Astrocyte (in vitro differentiated cells and primary cell): ENCODE measurements at regions not wholly inside any gene's neighbourhood (a gene's known extent, or its start where the extent isn't known, plus 50 kb on each side); places are given as distances from the start of the nearest gene placed in this dataset.
"Not testable (repeated sequence)": the region's sequence is repeated elsewhere in the genome, so short reads cannot be mapped to it uniquely, and the experiment has no call there.

Experiments
- DNase-seq: peaks from one replicate; pipeline ENCODE4 v3.0.0-alpha.2; 2010; ENCODE audit warnings: low read depth
- FAIRE-seq: peaks from 2 replicates; lab custom pipeline; 2011; peaks lifted over from hg19 to GRCh38; lab: Jason Lieb, UNC
- H2AFZ ChIP-seq: 2 replicates; pipeline ENCODE4 v1.6.0; 2012; ENCODE audit warnings: low read depth, low read length, inconsistent platforms
- H3K27ac ChIP-seq: 2 replicates; pipeline ENCODE4 v1.5.1; 2011; ENCODE audit warnings: low read depth, low read length, inconsistent platforms
- H3K27me3 ChIP-seq: 2 replicates; pipeline ENCODE4 v1.6.0; 2011; ENCODE audit warnings: low read length, inconsistent platforms; ENCODE audit not compliant: insufficient read depth
- H3K36me3 ChIP-seq: 2 replicates; pipeline ENCODE4 v1.5.1; 2011; ENCODE audit warnings: low read length, inconsistent platforms; ENCODE audit not compliant: insufficient read depth
- H3K4me1 ChIP-seq: 2 replicates; pipeline ENCODE4 v1.5.1; 2011; ENCODE audit warnings: low read length, inconsistent platforms; ENCODE audit not compliant: insufficient read depth
- H3K4me2 ChIP-seq: 2 replicates; pipeline ENCODE4 v1.6.0; 2012; ENCODE audit warnings: low read length, inconsistent platforms
- H3K4me3 ChIP-seq: 2 replicates; pipeline ENCODE4 v1.5.1; 2011; ENCODE audit warnings: low read depth, mild to moderate bottlenecking, low read length, inconsistent platforms; ENCODE audit not compliant: insufficient read depth
- H3K79me2 ChIP-seq: 2 replicates; pipeline ENCODE4 v1.6.0; 2012; ENCODE audit warnings: mild to moderate bottlenecking, low read length, inconsistent platforms; ENCODE audit not compliant: insufficient read depth
- H3K9ac ChIP-seq: 2 replicates; pipeline ENCODE4 v1.6.0; 2012; ENCODE audit warnings: mild to moderate bottlenecking, low read length, inconsistent platforms
- H3K9me3 ChIP-seq: 2 replicates; pipeline ENCODE4 v1.5.1; 2012; ENCODE audit warnings: low read depth, mild to moderate bottlenecking, low read length, inconsistent platforms; ENCODE audit not compliant: insufficient read depth
- H4K20me1 ChIP-seq: 2 replicates; pipeline ENCODE4 v1.6.0; 2012; ENCODE audit warnings: low read length, inconsistent platforms; ENCODE audit not compliant: insufficient read depth
- H3K27ac Mint-ChIP-seq: one replicate; pipeline ENCODE4 v1.8.0; 2021; ENCODE audit warnings: mild to moderate bottlenecking, mixed read lengths; ENCODE audit not compliant: unreplicated experiment
- H3K27me3 Mint-ChIP-seq: one replicate; pipeline ENCODE4 v1.8.0; 2021; ENCODE audit warnings: low read depth, mixed read lengths; ENCODE audit not compliant: unreplicated experiment
- H3K36me3 Mint-ChIP-seq: one replicate; pipeline ENCODE4 v1.8.0; 2021; ENCODE audit warnings: low read depth, mixed read lengths; ENCODE audit not compliant: unreplicated experiment
- H3K4me1 Mint-ChIP-seq: one replicate; pipeline ENCODE4 v1.8.0; 2021; ENCODE audit warnings: low read depth, mixed read lengths; ENCODE audit not compliant: unreplicated experiment
- H3K4me3 Mint-ChIP-seq: one replicate; pipeline ENCODE4 v1.8.0; 2021; ENCODE audit warnings: mild to moderate bottlenecking, moderate library complexity, mixed read lengths; ENCODE audit not compliant: unreplicated experiment
- H3K9me3 Mint-ChIP-seq: one replicate; pipeline ENCODE4 v1.8.0; 2021; ENCODE audit warnings: mild to moderate bottlenecking, mixed read lengths; ENCODE audit not compliant: unreplicated experiment
- EZH2 ChIP-seq: IDR thresholded peaks from 2 replicates; pipeline ENCODE4 v1.6.1; 2012; ENCODE audit warnings: mild to moderate bottlenecking, low read length, inconsistent platforms; ENCODE audit not compliant: insufficient read depth
- TF ChIP-seq, protein P1 (sequence below): IDR thresholded peaks from 2 replicates; pipeline ENCODE4 v1.5.1; 2011; ENCODE audit warnings: low read depth, mild to moderate bottlenecking, inconsistent platforms, low read length, moderate library complexity; ENCODE audit not compliant: insufficient read depth

DNA sequence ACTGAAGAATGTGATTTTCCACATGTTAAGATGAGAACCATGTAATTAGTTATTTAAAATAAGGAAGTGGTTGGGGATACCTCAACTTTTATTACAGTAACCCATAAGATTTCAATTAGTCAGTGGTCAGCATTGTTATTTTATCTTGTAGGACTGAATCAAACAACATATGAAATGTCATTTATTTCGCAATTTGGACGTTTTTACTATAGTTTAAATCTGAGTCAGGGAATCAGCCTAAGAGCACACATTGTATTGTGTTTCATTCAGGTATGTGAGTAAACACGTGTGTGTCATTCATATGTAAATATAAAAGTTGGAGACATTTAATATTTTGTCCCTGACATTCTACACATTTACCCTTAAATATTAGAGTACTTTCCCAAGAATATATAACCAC is 1418.7 kb downstream of the GRIK2 start:
- TF ChIP-seq, protein P1, sequence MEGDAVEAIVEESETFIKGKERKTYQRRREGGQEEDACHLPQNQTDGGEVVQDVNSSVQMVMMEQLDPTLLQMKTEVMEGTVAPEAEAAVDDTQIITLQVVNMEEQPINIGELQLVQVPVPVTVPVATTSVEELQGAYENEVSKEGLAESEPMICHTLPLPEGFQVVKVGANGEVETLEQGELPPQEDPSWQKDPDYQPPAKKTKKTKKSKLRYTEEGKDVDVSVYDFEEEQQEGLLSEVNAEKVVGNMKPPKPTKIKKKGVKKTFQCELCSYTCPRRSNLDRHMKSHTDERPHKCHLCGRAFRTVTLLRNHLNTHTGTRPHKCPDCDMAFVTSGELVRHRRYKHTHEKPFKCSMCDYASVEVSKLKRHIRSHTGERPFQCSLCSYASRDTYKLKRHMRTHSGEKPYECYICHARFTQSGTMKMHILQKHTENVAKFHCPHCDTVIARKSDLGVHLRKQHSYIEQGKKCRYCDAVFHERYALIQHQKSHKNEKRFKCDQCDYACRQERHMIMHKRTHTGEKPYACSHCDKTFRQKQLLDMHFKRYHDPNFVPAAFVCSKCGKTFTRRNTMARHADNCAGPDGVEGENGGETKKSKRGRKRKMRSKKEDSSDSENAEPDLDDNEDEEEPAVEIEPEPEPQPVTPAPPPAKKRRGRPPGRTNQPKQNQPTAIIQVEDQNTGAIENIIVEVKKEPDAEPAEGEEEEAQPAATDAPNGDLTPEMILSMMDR, result no peak
- no peak for TF ChIP-seq EZH2
- Histone ChIP-seq H3K36me3 (no peaks in the 10 kb centered on the region), H3K4me2 (no peak overlapping the region), H3K4me3 (no peak overlapping the region), H3K79me2 (no peaks in the 10 kb centered on the region), H2AFZ (no peak overlapping the region), H3K27me3 (no peaks in the 10 kb centered on the region), H3K9me3 (no peaks in the 10 kb centered on the region), H4K20me1 (no peaks in the 10 kb centered on the region), H3K27ac (no peak overlapping the region), H3K9ac (no peak overlapping the region), H3K4me1 (no peaks in the 10 kb centered on the region)
- FAIRE-seq, result no peak
- Mint-ChIP-seq H3K4me3 (no peak overlapping the region), H3K36me3 (no peaks in the 10 kb centered on the region), H3K27me3 (no peaks in the 10 kb centered on the region), H3K27ac (no peak overlapping the region), H3K9me3 (peaks cover 2% of the 10 kb centered on the region), H3K4me1 (no peaks in the 10 kb centered on the region)
- no peak for DNase-seq

DNA sequence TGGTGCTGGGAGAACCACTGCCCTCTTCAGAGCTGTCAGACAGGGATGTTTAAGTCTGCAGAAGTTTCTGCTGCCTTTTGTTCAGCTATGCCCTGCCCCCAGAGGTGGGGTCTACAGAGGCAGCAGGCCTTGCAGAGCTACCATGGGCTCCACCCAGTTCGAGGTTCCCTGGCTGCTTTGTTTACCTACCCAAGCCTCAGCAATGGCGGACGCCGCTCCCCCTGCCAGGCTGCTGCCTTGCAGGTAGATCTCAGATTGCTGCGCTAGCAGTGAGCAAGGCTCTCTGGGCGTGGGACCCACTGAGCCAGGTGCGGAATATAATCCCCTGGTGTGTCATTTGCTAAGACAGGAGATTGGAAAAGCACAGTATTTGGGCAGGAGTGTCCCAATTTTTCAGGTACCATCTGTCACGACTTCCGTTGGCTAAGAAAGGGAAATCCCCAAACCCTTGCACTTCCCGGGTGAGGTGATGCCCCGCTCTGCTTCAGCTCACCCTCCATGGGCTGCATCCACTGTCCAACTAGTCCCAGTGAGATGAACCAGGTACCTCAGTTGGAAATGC is 1415.5 kb downstream of the GRIK2 start:
- H3K27ac ChIP-seq, FAIRE-seq: not testable (repeated sequence)

DNA sequence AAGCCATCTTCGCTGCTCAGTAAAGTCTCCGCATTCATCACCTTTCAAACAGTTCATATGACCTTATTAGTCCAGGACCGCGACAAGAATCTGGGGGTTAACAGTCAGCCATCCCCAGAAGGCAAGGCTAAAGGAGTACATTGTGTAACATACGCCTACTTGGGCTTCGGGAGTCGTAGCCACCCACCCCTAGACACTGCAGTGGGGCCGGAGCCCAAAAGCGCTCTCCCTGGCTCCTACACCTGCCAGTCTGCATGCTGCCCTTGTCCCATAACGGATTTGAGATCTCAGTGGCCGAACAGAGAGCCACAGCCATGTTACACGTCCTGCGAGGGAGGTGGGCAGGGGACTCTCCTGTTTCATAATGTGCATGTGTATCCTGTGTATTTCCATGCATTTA is 1405.5 kb downstream of the GRIK2 start:
- Mint-ChIP-seq H3K27ac (no peak overlapping the region), H3K36me3 (no peaks in the 10 kb centered on the region), H3K4me3 (peak overlapping the region; percentile 79), H3K27me3 (no peaks in the 10 kb centered on the region), H3K4me1 (no peaks in the 10 kb centered on the region), H3K9me3 (peaks cover under 1% of the 10 kb centered on the region)
- Histone ChIP-seq H4K20me1 (no peaks in the 10 kb centered on the region), H3K4me3 (no peak overlapping the region), H3K27ac (no peak overlapping the region), H3K27me3 (no peaks in the 10 kb centered on the region), H3K4me2 (peak overlapping the region; percentile 63), H3K9me3 (no peaks in the 10 kb centered on the region), H2AFZ (peak overlapping the region; percentile 63), H3K9ac (no peak overlapping the region), H3K4me1 (no peaks in the 10 kb centered on the region), H3K36me3 (no peaks in the 10 kb centered on the region), H3K79me2 (no peaks in the 10 kb centered on the region)
- no peak for TF ChIP-seq EZH2
- TF ChIP-seq, protein P1, result no peak
- FAIRE-seq, result no peak
- no peak for DNase-seq

More for the DNA sequence above, 1415.5 kb downstream of the GRIK2 start:
- not testable (repeated sequence) for H3K79me2 ChIP-seq, H3K27me3 ChIP-seq, H3K4me2 ChIP-seq, H3K27ac Mint-ChIP-seq, H3K4me3 ChIP-seq, H3K9ac ChIP-seq, H3K27me3 Mint-ChIP-seq, H3K36me3 ChIP-seq, H3K4me3 Mint-ChIP-seq, H3K9me3 ChIP-seq, H3K9me3 Mint-ChIP-seq, DNase-seq, H3K4me1 Mint-ChIP-seq, H3K36me3 Mint-ChIP-seq, H4K20me1 ChIP-seq, H2AFZ ChIP-seq, H3K4me1 ChIP-seq
